ENCODE measurements at regions not wholly inside any gene's neighbourhood (a gene's known extent, or its start where the extent isn't known, plus 50 kb on each side); places are given as distances from the start of the nearest gene placed in this dataset.

DNA sequence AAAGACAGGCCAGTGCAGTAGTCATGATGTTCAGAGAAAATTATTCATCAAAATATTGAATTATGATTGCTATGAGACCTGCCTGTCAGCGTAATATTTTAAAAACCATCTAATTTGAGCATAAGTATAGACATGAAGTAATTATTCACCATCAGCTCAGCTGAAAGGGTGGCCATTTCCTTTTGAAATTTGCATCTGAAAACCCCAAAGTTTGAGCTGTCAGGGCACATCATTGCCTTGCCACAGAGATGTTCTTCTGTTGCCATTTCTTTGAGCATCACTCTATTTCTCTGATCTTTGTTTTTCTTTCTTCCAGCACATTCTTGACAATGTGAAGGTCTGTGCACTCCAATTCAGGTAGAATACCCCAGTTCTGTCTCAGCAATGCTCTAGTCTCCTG is 147.5 kb upstream of the RHOBTB1 start:
- no peak for TF ChIP-seq POLR2A (IDR thresholded peaks at IDR 0.05)
- no peak for TF ChIP-seq CTCF (IDR thresholded peaks at IDR 0.05)

All from breast epithelium (tissue), 3 donors.